HL-60 (cell line): ENCODE measurements at regions not wholly inside any gene's neighbourhood (a gene's known extent, or its start where the extent isn't known, plus 50 kb on each side); places are given as distances from the start of the nearest gene placed in this dataset.

Experiments
- GABPA ChIP-seq: IDR thresholded peaks from 2 replicates; pipeline ENCODE4 v1.6.1; 2012; ENCODE audit warnings: low read depth
- POLR2AphosphoS5 ChIP-seq: IDR thresholded peaks from 2 replicates; pipeline ENCODE4 v1.6.1; 2012; ENCODE audit warnings: low read depth
- REST ChIP-seq: IDR thresholded peaks from 2 replicates; pipeline ENCODE4 v1.6.1; 2012; ENCODE audit warnings: low read depth; ENCODE audit not compliant: insufficient replicate concordance
- SPI1 ChIP-seq: IDR thresholded peaks from 2 replicates; pipeline ENCODE4 v1.6.1; 2012; ENCODE audit warnings: low read depth, mild to moderate bottlenecking, borderline replicate concordance
- TF ChIP-seq, protein P1 (sequence below): IDR thresholded peaks from one replicate; pipeline ENCODE4 v1.5.1; 2011; ENCODE audit warnings: low read length, control low read depth, inconsistent platforms; ENCODE audit not compliant: insufficient read depth

GRCh38 chr9:107548298-107549142 lies 59.0 kb upstream of the KLF4 start:
- TF ChIP-seq, protein P1, sequence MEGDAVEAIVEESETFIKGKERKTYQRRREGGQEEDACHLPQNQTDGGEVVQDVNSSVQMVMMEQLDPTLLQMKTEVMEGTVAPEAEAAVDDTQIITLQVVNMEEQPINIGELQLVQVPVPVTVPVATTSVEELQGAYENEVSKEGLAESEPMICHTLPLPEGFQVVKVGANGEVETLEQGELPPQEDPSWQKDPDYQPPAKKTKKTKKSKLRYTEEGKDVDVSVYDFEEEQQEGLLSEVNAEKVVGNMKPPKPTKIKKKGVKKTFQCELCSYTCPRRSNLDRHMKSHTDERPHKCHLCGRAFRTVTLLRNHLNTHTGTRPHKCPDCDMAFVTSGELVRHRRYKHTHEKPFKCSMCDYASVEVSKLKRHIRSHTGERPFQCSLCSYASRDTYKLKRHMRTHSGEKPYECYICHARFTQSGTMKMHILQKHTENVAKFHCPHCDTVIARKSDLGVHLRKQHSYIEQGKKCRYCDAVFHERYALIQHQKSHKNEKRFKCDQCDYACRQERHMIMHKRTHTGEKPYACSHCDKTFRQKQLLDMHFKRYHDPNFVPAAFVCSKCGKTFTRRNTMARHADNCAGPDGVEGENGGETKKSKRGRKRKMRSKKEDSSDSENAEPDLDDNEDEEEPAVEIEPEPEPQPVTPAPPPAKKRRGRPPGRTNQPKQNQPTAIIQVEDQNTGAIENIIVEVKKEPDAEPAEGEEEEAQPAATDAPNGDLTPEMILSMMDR, result no peak
- TF ChIP-seq SPI1, result no peak
- no peak for TF ChIP-seq REST
- TF ChIP-seq POLR2AphosphoS5, result no peak
- TF ChIP-seq GABPA, result no peak
